Tibial artery (tissue), 4 donors: ENCODE measurements at regions not wholly inside any gene's neighbourhood (a gene's known extent, or its start where the extent isn't known, plus 50 kb on each side); places are given as distances from the start of the nearest gene placed in this dataset.

ENCODE experiments used
- DNase-seq, 2 donors: peaks; one replicate each; pipeline ENCODE4 v3.0.0-alpha.2; 2019
- H3K27ac ChIP-seq, 2 donors: fragments of 200-600 bp; sonication (generic) in 1 of 2; 1 replicate in 1 of 2; 2 replicates in 1 of 2; pipeline ENCODE4 v1.5.1; 2018 to 2019; ENCODE audit warnings: mild to moderate bottlenecking in 1 of 2
- H3K27me3 ChIP-seq, 2 donors: fragments of 200-600 bp; sonication (generic) in 1 of 2; one replicate each; pipeline versions ENCODE4 v1.5.1 to v1.6.0; 2016 to 2019
- H3K36me3 ChIP-seq, 3 donors: fragments of 200-600 bp; sonication (generic) in 2 of 3; one replicate each; pipeline ENCODE4 v1.5.1; 2016 to 2019; ENCODE audit warnings: mild to moderate bottlenecking in 2 of 3
- H3K4me1 ChIP-seq, 4 donors: fragments of 200-600 bp; sonication (generic) in 2 of 4; 1 replicate in 3 of 4; 2 replicates in 1 of 4; pipeline ENCODE4 v1.5.1; 2016 to 2019
- H3K4me3 ChIP-seq, 2 donors: fragments of 200-600 bp; sonication (generic) in 1 of 2; 1 replicate in 1 of 2; 2 replicates in 1 of 2; pipeline ENCODE4 v1.5.1; 2018 to 2019; ENCODE audit warnings: mild to moderate bottlenecking in 2 of 2
- H3K9me3 ChIP-seq, 3 donors: fragments of 200-600 bp; sonication (generic) in 1 of 3; one replicate each; pipeline ENCODE4 v1.5.1; 2016 to 2019
- CTCF ChIP-seq, 2 experiments: fragments of 200-600 bp in 1 of 2; fragments of 450-650 bp in 1 of 2; IDR thresholded peaks; one replicate each; pipeline ENCODE4 v1.5.1; 2017 to 2019; ENCODE audit warnings: antibody characterized with exemption in 2 of 2, mild to moderate bottlenecking in 1 of 2, moderate library complexity in 1 of 2
- intact Hi-C: fragments of 100-400 bp; cut with DNase I; formaldehyde crosslinking; loops from one replicate; pipeline ENCODE4 v1.15.0; 2023; ENCODE audit warnings: low total_unique reads

- Histone ChIP-seq H3K4me3 (no peak overlapping the region), H3K36me3 (no peaks in the 10 kb centered on the region), H3K9me3 (no peaks in the 10 kb centered on the region), H3K4me1 (no peaks in the 10 kb centered on the region), H3K27ac (no peak overlapping the region), H3K27me3 (no peaks in the 10 kb centered on the region)
- intact Hi-C loops: no loop called here
- DNase-seq: no peak
- TF ChIP-seq CTCF (IDR thresholded peaks at IDR 0.05): no peak
Measured at GRCh38 chr3:86162521-86162920, 828.4 kb downstream of the VGLL3 start.

- no peak for TF ChIP-seq CTCF (IDR thresholded peaks at IDR 0.05)
- no peak overlapping the region for H3K27ac ChIP-seq
- DNase-seq: no peak
- H3K27me3 ChIP-seq: no peaks in the 10 kb centered on the region
- H3K36me3 ChIP-seq: no peaks in the 10 kb centered on the region
- no peak overlapping the region for H3K4me3 ChIP-seq
- intact Hi-C loops: no loop called here
- no peaks in the 10 kb centered on the region for H3K4me1 ChIP-seq
- no peaks in the 10 kb centered on the region for H3K9me3 ChIP-seq
Measured at GRCh38 chr3:86161493-86161892, 829.5 kb downstream of the VGLL3 start.

- no peak for TF ChIP-seq CTCF (IDR thresholded peaks at IDR 0.05)
- Histone ChIP-seq H3K36me3 (no peaks in the 10 kb centered on the region), H3K4me3 (no peak overlapping the region), H3K4me1 (no peaks in the 10 kb centered on the region), H3K27me3 (no peaks in the 10 kb centered on the region), H3K9me3 (no peaks in the 10 kb centered on the region), H3K27ac (no peak overlapping the region)
- intact Hi-C loops: no loop called here
- no peak for DNase-seq
Measured at GRCh38 chr3:86152620-86153019, 838.3 kb downstream of the VGLL3 start.

- intact Hi-C loops: no loop called here
- DNase-seq: no peak
- Histone ChIP-seq H3K4me3 (no peak overlapping the region), H3K27me3 (no peaks in the 10 kb centered on the region), H3K4me1 (no peaks in the 10 kb centered on the region), H3K36me3 (no peaks in the 10 kb centered on the region), H3K27ac (no peak overlapping the region), H3K9me3 (no peaks in the 10 kb centered on the region)
- no peak for TF ChIP-seq CTCF (IDR thresholded peaks at IDR 0.05)
Measured at GRCh38 chr3:86149054-86149453, 841.9 kb downstream of the VGLL3 start.

- Histone ChIP-seq H3K4me3 (no peak overlapping the region), H3K27me3 (no peaks in the 10 kb centered on the region), H3K27ac (no peak overlapping the region), H3K9me3 (no peaks in the 10 kb centered on the region), H3K36me3 (no peaks in the 10 kb centered on the region), H3K4me1 (no peaks in the 10 kb centered on the region)
- intact Hi-C loops: no loop called here
- no peak for DNase-seq
- no peak for TF ChIP-seq CTCF (IDR thresholded peaks at IDR 0.05)
Measured at GRCh38 chr3:86147119-86147518, 843.8 kb downstream of the VGLL3 start.

GRCh38 chr3:86126552-86126951 is 864.4 kb downstream of the VGLL3 start:
- DNase-seq: no peak
- intact Hi-C loops: no loop called here
- Histone ChIP-seq H3K4me1 (no peaks in the 10 kb centered on the region), H3K36me3 (no peaks in the 10 kb centered on the region), H3K27ac (no peak overlapping the region), H3K27me3 (no peaks in the 10 kb centered on the region), H3K9me3 (no peaks in the 10 kb centered on the region), H3K4me3 (no peak overlapping the region)
- TF ChIP-seq CTCF (IDR thresholded peaks at IDR 0.05): no peak
